HepG2 (cell line): ENCODE measurements at regions not wholly inside any gene's neighbourhood (a gene's known extent, or its start where the extent isn't known, plus 50 kb on each side); places are given as distances from the start of the nearest gene placed in this dataset.

Source experiments
- ATF6 ChIP-seq: sonication (generic); formaldehyde crosslinking; conservative IDR thresholded peaks from 2 replicates; pipeline ENCODE4 v1.4.0; 2020; ENCODE audit warnings: missing genetic modification reagents
- CBFB ChIP-seq: sonication (generic); formaldehyde crosslinking; IDR thresholded peaks from 2 replicates; pipeline ENCODE4 v1.4.0; 2020; ENCODE audit warnings: missing genetic modification reagents
- FOSL2 ChIP-seq: sonication (generic); formaldehyde crosslinking; IDR thresholded peaks from 2 replicates; pipeline ENCODE4 v1.4.0; 2020; ENCODE audit warnings: missing genetic modification reagents
- IRX3 ChIP-seq: sonication (generic); formaldehyde crosslinking; IDR thresholded peaks from 2 replicates; pipeline ENCODE4 v1.8.1; 2023; ENCODE audit warnings: mild to moderate bottlenecking, low read depth, missing genetic modification reagents, borderline replicate concordance
- KAT7 ChIP-seq: IDR thresholded peaks from 2 replicates; pipeline ENCODE4 v1.6.1; 2018; ENCODE audit warnings: borderline replicate concordance, missing compliant biosample characterization
- MIER2 ChIP-seq: IDR thresholded peaks from 2 replicates; pipeline ENCODE4 v1.6.1; 2016; ENCODE audit warnings: missing biosample characterization, missing genetic modification reagents
- NR2F6 ChIP-seq, 2 experiments: IDR thresholded peaks; 2 replicates each; pipeline ENCODE4 v1.6.1; 2016; ENCODE audit warnings: antibody characterized with exemption in 1 of 2, mild to moderate bottlenecking in 1 of 2
- RFX5 ChIP-seq: IDR thresholded peaks from 2 replicates; pipeline ENCODE4 v1.6.1; 2011; ENCODE audit warnings: low read depth, low read length, improper control_type of control experiment
- SIN3A ChIP-seq: IDR thresholded peaks from 2 replicates; pipeline ENCODE4 v1.6.1; 2011; ENCODE audit warnings: low read depth, mild to moderate bottlenecking, control low read depth, low read length, borderline replicate concordance
- SKIL ChIP-seq: sonication (generic); formaldehyde crosslinking; IDR thresholded peaks from 2 replicates; pipeline ENCODE4 v1.8.0; 2022; ENCODE audit warnings: missing genetic modification reagents, mild to moderate bottlenecking, moderate library complexity, borderline replicate concordance
- SUZ12 ChIP-seq: fragments of 150-350 bp; IDR thresholded peaks from 2 replicates; pipeline ENCODE4 v1.6.1; 2014; ENCODE audit warnings: low read depth, low read length
- TIGD3 ChIP-seq: sonication (generic); formaldehyde crosslinking; IDR thresholded peaks from 2 replicates; pipeline ENCODE4 v1.5.1; 2020; ENCODE audit warnings: mild to moderate bottlenecking, missing genetic modification reagents, borderline replicate concordance
- TP53 ChIP-seq: sonication (generic); formaldehyde crosslinking; conservative IDR thresholded peaks from 2 replicates; pipeline ENCODE4 v1.4.0; 2020; ENCODE audit warnings: missing genetic modification reagents
- ZMYM3 ChIP-seq: sonication (generic); formaldehyde crosslinking; IDR thresholded peaks from 2 replicates; pipeline ENCODE4 v1.5.1; 2020; ENCODE audit warnings: mild to moderate bottlenecking, missing genetic modification reagents
- ZNF432 ChIP-seq: sonication (generic); formaldehyde crosslinking; IDR thresholded peaks from 2 replicates; pipeline ENCODE4 v1.5.0; 2020; ENCODE audit warnings: missing genetic modification reagents, mild to moderate bottlenecking, borderline replicate concordance
- ZNF776 ChIP-seq: sonication (generic); formaldehyde crosslinking; IDR thresholded peaks from 2 replicates; pipeline ENCODE4 v1.4.0; 2020; ENCODE audit warnings: mild to moderate bottlenecking, missing genetic modification reagents
- ZNF83 ChIP-seq: sonication (generic); formaldehyde crosslinking; IDR thresholded peaks from 2 replicates; pipeline ENCODE4 v1.4.0; 2020; ENCODE audit warnings: missing genetic modification reagents, mild to moderate bottlenecking, borderline replicate concordance
- ZSCAN31 ChIP-seq: sonication (generic); formaldehyde crosslinking; IDR thresholded peaks from 2 replicates; pipeline ENCODE4 v1.5.0; 2020; ENCODE audit warnings: low read depth, mild to moderate bottlenecking, missing genetic modification reagents
- TF ChIP-seq, protein P1 (sequence below): sonication (generic); formaldehyde crosslinking; IDR thresholded peaks from 2 replicates; pipeline ENCODE4 v1.8.1; 2022; ENCODE audit warnings: mild to moderate bottlenecking, missing genetic modification reagents
- TF ChIP-seq, protein P2 (sequence below): sonication (generic); formaldehyde crosslinking; IDR thresholded peaks from 2 replicates; pipeline ENCODE4 v1.4.0; 2020; ENCODE audit warnings: missing genetic modification reagents, borderline replicate concordance

DNA sequence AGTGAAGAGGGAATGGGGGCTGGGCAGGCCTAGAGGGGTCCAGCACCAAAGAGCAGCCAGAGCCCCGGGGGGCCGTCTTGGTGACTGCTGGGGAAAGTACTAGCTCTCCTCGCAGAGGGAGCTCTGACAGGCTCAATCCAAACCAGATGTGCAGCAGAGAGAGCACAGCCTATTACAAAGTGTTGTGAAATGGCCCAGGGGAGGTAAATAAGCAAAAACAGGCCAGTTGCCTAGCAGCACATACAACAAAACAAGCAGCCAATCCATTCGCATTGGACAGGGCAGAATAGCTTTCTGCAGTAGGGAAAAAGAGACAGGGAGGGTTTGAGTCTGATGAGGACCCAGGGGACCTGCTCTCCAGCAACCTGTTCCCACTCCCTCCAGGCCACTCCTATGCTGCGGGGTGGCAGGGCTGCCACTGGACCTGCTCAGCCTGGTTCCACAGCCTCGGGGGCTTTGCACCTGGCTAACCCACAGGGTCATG, 239.6 kb upstream of the FGGY start (continued):
- TF ChIP-seq TIGD3 (CRISPR knock-in tag) (no peak), ZSCAN31 (CRISPR knock-in tag) (no peak), ZNF432 (CRISPR knock-in tag) (no peak), TP53 (CRISPR knock-in tag) (no peak), SUZ12 (no peak), RFX5 (no peak), NR2F6 (IDR thresholded peaks at IDR 0.05) (no peak), NR2F6 (CRISPR knock-in tag; IDR thresholded peaks at IDR 0.05) (no peak), SKIL (CRISPR knock-in tag) (no peak), ATF6 (CRISPR knock-in tag) (no peak), IRX3 (no peak), ZNF776 (CRISPR knock-in tag) (no peak), MIER2 (CRISPR knock-in tag) (no peak), FOSL2 (CRISPR knock-in tag) (0 out of 2 replicates have a peak, but pooled peaks have one; percentile 13), ZMYM3 (no peak), SIN3A (no peak), CBFB (CRISPR knock-in tag) (no peak), KAT7 (CRISPR knock-in tag) (no peak), ZNF83 (CRISPR knock-in tag) (no peak)
- TF ChIP-seq, protein P1, sequence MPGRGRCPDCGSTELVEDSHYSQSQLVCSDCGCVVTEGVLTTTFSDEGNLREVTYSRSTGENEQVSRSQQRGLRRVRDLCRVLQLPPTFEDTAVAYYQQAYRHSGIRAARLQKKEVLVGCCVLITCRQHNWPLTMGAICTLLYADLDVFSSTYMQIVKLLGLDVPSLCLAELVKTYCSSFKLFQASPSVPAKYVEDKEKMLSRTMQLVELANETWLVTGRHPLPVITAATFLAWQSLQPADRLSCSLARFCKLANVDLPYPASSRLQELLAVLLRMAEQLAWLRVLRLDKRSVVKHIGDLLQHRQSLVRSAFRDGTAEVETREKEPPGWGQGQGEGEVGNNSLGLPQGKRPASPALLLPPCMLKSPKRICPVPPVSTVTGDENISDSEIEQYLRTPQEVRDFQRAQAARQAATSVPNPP (CRISPR knock-in tag) = no peak
- TF ChIP-seq, protein P2, sequence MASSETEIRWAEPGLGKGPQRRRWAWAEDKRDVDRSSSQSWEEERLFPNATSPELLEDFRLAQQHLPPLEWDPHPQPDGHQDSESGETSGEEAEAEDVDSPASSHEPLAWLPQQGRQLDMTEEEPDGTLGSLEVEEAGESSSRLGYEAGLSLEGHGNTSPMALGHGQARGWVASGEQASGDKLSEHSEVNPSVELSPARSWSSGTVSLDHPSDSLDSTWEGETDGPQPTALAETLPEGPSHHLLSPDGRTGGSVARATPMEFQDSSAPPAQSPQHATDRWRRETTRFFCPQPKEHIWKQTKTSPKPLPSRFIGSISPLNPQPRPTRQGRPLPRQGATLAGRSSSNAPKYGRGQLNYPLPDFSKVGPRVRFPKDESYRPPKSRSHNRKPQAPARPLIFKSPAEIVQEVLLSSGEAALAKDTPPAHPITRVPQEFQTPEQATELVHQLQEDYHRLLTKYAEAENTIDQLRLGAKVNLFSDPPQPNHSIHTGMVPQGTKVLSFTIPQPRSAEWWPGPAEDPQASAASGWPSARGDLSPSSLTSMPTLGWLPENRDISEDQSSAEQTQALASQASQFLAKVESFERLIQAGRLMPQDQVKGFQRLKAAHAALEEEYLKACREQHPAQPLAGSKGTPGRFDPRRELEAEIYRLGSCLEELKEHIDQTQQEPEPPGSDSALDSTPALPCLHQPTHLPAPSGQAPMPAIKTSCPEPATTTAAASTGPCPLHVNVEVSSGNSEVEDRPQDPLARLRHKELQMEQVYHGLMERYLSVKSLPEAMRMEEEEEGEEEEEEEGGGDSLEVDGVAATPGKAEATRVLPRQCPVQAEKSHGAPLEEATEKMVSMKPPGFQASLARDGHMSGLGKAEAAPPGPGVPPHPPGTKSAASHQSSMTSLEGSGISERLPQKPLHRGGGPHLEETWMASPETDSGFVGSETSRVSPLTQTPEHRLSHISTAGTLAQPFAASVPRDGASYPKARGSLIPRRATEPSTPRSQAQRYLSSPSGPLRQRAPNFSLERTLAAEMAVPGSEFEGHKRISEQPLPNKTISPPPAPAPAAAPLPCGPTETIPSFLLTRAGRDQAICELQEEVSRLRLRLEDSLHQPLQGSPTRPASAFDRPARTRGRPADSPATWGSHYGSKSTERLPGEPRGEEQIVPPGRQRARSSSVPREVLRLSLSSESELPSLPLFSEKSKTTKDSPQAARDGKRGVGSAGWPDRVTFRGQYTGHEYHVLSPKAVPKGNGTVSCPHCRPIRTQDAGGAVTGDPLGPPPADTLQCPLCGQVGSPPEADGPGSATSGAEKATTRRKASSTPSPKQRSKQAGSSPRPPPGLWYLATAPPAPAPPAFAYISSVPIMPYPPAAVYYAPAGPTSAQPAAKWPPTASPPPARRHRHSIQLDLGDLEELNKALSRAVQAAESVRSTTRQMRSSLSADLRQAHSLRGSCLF (CRISPR knock-in tag) = no peak
